ENCODE measurements at regions not wholly inside any gene's neighbourhood (a gene's known extent, or its start where the extent isn't known, plus 50 kb on each side); places are given as distances from the start of the nearest gene placed in this dataset.

DNA sequence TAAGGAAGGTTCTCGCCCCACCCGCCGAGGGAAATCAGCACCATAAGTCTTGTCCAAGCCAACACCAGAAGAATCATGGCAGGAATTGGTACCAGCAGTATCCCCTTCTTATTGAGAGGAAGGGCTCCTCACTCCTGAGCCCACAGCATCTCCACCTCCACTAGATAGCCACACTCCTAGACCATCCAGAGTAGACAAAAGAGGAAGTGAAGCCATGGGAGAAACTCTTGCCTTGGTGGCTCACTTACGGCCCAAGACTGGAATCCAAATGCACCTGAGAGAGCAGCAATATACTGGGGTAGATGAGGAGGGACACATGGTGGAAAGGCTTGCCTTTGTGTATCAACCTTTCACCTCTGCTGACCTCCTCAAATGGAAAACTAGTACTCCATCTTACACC, 255.3 kb upstream of the PRKX start:
- H3K4me3 ChIP-seq (replicated peaks in 1 of 3; ENCODE audit: insufficient read depth in 1 of 3, low read depth in 1 of 3, low read length in 3 of 3), result no peak overlapping the region
- H3K4me2 ChIP-seq (ENCODE audit: insufficient read depth, low read length), result no peak overlapping the region
- H3K27me3 ChIP-seq (ENCODE audit: control insufficient read depth in 2 of 2, insufficient read depth in 2 of 2, low read length in 2 of 2), result no peaks in the 10 kb centered on the region
- H2AFZ ChIP-seq (ENCODE audit: low read depth, low read length), result no peak overlapping the region
- no peaks in the 10 kb centered on the region for H4K20me1 ChIP-seq (replicated peaks; ENCODE audit: control insufficient read depth, extremely low read depth, insufficient read depth, low read length)
- BruUV-seq (replicated peaks), result no TSS peak
- H3K27ac ChIP-seq (ENCODE audit: insufficient read depth, low read depth, low read length), result no peak overlapping the region
- intact Hi-C loops (cut with micrococcal nuclease) (no loop called here), dilution Hi-C loops (cut with MboI; ENCODE audit: extremely low pct_ligation_motif_present, low sequenced_read_pairs) (no loop called here)
- no peak overlapping the region for H3K9ac ChIP-seq (replicated peaks; ENCODE audit: extremely low read depth, insufficient read depth, low read length)
- no peaks in the 10 kb centered on the region for H3K9me3 ChIP-seq (replicated peaks; ENCODE audit: control insufficient read depth, insufficient read depth, low read length)
- no peaks in the 10 kb centered on the region for H3K79me2 ChIP-seq (ENCODE audit: control insufficient read depth, insufficient read depth, low read length)
- H3K9me1 ChIP-seq (replicated peaks; ENCODE audit: control insufficient read depth, extremely low read depth, insufficient read depth, low read length), result no peaks in the 10 kb centered on the region
- FAIRE-seq, result no peak
- no peaks in the 10 kb centered on the region for H3K36me3 ChIP-seq (ENCODE audit: control insufficient read depth in 2 of 2, extremely low read depth in 1 of 2, insufficient read depth in 2 of 2, low read length in 2 of 2)
- no peaks in the 10 kb centered on the region for H3K4me1 ChIP-seq (ENCODE audit: control insufficient read depth, extremely low read depth, insufficient read depth, low read length)
- DNase-seq (ENCODE audit: low read depth, low spot score), result no peak
- ChIA-PET POLR2A (no interaction called here), CTCF (no interaction called here)
- TF ChIP-seq FOS (IDR thresholded peaks at IDR 0.05; ENCODE audit: borderline replicate concordance, insufficient read depth, low read length), result no peak
- TF ChIP-seq POLR2A (IDR thresholded peaks at IDR 0.05; ENCODE audit: low read depth, low read length), result no peak
- TF ChIP-seq EZH2 (IDR thresholded peaks at IDR 0.05; ENCODE audit: borderline replicate concordance, low read depth, low read length, severe bottlenecking), result no peak
- TF ChIP-seq MYC (IDR thresholded peaks at IDR 0.05; ENCODE audit: low read depth, low read length), result no peak
- TF ChIP-seq JUN (IDR thresholded peaks at IDR 0.05; ENCODE audit: borderline replicate concordance, insufficient read depth, insufficient read length, low read depth), result no peak
- TF ChIP-seq, protein P1, sequence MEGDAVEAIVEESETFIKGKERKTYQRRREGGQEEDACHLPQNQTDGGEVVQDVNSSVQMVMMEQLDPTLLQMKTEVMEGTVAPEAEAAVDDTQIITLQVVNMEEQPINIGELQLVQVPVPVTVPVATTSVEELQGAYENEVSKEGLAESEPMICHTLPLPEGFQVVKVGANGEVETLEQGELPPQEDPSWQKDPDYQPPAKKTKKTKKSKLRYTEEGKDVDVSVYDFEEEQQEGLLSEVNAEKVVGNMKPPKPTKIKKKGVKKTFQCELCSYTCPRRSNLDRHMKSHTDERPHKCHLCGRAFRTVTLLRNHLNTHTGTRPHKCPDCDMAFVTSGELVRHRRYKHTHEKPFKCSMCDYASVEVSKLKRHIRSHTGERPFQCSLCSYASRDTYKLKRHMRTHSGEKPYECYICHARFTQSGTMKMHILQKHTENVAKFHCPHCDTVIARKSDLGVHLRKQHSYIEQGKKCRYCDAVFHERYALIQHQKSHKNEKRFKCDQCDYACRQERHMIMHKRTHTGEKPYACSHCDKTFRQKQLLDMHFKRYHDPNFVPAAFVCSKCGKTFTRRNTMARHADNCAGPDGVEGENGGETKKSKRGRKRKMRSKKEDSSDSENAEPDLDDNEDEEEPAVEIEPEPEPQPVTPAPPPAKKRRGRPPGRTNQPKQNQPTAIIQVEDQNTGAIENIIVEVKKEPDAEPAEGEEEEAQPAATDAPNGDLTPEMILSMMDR (IDR thresholded peaks at IDR 0.05; ENCODE audit: extremely low read depth in 1 of 2, insufficient read depth in 1 of 2, low read depth in 1 of 2, low read length in 2 of 2), result no peak
- TF ChIP-seq, protein P2, sequence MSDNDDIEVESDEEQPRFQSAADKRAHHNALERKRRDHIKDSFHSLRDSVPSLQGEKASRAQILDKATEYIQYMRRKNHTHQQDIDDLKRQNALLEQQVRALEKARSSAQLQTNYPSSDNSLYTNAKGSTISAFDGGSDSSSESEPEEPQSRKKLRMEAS (IDR thresholded peaks at IDR 0.05; ENCODE audit: insufficient read depth, insufficient read length), result no peak
- no peak for TF ChIP-seq POLR2AphosphoS5 (IDR thresholded peaks at IDR 0.05; ENCODE audit: insufficient read depth, low read depth, low read length)
- no peak for TF ChIP-seq GATA2 (IDR thresholded peaks at IDR 0.05; ENCODE audit: insufficient read depth, insufficient read length, low read depth, low read length)
